ENCODE measurements at regions not wholly inside any gene's neighbourhood (a gene's known extent, or its start where the extent isn't known, plus 50 kb on each side); places are given as distances from the start of the nearest gene placed in this dataset.

DNA sequence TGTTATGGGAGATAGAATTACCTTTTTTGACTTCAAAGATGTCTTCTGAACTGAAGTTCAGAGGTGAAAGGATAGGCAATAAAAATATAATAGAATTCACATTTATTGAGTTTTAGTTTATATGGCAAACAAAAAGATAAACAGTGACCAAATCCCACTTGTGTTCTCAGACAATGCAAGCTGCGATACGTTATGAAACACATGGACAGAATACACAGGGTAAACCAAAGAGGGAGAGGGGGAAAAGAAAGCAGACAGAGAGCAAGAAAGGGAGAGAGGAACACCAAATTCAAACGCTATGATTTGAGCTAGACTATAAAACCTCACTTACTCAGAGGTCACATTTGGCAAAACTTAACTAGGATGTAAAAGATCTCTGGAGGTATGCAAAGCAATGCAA, 238.2 kb upstream of the FLRT2 start:
- no peak for DNase-seq (ENCODE audit: low read depth, low spot score)

DNA sequence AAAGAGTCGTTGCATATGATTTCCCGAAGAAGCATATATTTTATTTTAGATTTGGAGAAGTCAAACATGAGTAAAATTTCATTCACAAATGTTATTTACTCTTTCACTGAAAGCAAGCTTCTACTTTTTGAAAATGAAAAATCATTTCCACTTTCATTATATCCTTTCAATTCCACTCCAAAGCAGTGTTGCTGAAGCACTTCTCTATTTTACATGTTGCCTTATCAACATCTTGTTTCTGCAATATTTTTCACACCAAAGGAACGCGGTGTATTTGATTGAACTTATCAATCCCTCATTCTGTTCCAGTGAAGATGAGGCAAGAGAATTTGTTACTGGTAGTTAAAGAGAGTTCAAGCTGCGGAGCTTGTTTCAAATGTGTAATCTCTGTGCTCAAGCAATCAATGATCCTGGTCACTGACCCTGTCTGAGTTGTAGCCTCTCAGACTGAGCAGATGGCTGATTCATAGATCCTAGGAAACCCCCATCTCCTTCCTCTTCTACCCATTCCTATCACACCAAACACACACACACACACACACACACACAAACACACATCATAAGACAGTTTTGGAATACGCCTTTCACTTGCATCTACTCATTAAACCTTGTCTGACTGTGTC, 236.2 kb upstream of the FLRT2 start:
- no peak for DNase-seq (ENCODE audit: low read depth, low spot score)

DNA sequence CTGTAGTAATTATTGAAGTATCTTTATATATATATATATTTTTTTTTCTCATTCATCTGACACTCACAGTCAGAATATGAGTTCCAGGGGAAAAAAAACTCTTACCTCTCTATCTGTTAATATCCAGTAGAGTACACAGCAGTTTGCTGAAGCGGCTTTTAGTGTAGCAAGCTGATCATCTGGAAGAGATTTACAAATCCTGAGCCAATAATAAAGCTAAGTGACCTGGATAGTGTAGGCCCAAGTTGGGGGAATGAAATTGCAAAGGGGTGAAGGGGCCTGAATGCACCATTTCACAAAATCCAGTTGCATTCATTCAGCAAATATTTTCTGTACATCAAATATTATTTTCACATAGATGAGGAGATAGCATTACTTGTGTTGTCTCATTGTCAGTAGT, 234.6 kb upstream of the FLRT2 start:
- DNase-seq (ENCODE audit: low read depth, low spot score) = no peak

DNA sequence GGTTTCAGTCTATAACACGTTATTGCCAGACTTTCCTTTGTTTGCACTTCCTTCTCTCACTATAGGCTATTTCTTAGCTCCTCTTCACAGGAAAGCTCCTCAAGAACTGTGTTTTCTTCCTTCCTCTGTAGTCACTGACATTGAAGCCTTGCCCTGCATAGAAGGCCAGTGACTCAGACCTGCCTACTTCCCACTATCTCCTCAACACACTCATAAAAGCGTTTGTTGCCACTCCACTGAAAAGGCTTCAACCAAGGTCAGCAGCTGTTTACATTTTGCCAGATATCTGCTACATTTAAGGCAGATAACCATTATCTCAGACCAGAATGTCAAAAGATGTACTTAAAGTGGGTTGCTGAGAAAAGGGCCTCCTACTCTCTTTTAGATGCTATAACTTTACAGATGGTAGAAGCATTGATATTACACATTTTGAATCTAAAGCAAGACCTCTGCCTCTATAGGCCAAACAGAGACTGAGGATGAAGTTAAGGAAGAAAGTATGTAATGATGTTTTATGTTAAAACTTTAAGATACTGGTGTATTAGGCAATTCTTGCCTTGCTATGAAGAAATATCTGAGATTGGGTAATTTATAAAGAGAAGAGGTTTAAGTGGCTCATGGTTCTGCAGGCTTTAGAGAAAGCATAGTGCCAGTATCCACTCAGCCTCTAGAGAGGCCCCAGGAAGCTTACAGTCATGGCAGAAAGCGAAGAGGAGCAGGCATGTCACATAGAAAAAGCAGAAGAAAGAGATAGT, 233.3 kb upstream of the FLRT2 start:
- no peak for DNase-seq (ENCODE audit: low read depth, low spot score)

DNA sequence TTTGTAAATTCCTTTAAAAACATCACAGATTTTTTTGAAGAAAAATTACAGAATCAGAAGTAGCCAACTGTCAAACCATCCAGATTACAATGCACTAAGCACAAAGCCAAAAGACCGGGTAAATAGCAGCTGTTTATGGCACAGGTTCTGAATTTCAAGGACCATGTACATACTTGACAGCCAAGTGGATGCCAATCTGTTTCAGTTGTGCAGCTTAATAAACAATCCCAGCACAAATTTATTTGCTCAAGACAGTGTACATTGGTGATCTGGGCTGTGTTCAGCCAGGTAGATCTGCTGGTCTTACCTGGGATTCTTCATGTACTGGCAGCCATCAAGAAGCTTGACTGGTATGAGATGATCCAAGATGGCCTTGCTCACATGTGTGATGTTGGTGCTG, 229.8 kb upstream of the FLRT2 start:
- DNase-seq (ENCODE audit: low read depth, low spot score) = no peak

DNA sequence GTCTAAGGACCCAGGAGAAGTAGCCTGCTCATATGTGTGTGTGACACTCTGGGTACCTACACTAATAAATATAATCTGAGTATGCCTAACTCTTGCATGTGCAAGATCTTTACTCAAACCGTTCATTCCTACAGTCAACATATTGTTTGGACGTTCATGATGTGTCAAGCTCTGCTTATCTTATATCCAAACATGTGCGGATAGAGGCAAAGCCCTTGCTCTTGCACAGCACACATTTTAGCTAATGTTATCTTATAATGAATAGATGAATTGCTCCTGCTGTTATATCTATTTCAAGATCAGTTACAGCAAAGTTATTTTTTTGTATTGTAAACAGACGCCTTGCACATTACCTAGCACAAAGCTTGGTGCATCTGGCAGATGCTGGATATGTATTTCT, 228.4 kb upstream of the FLRT2 start:
- no peak for DNase-seq (ENCODE audit: low read depth, low spot score)

DNA sequence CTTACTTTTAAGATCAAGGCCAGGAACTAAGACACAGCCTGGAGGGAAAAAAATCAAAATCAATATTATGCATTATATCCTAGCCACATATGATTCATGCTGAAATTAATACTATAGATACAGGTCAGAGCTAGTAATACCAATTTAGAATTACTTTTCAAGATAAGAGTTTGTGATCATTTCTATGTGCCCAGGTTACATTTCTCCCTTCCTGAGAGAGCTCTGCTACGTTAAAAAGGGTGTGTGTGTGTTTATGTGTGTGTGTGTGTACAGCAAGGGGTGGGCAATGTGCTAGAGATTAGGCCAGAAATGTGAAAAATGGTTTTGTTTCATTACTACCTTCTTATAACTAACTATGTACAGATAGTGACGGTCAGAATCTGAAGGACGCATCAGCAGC, 223.9 kb upstream of the FLRT2 start:
- no peak for DNase-seq (ENCODE audit: low read depth, low spot score)

DNA sequence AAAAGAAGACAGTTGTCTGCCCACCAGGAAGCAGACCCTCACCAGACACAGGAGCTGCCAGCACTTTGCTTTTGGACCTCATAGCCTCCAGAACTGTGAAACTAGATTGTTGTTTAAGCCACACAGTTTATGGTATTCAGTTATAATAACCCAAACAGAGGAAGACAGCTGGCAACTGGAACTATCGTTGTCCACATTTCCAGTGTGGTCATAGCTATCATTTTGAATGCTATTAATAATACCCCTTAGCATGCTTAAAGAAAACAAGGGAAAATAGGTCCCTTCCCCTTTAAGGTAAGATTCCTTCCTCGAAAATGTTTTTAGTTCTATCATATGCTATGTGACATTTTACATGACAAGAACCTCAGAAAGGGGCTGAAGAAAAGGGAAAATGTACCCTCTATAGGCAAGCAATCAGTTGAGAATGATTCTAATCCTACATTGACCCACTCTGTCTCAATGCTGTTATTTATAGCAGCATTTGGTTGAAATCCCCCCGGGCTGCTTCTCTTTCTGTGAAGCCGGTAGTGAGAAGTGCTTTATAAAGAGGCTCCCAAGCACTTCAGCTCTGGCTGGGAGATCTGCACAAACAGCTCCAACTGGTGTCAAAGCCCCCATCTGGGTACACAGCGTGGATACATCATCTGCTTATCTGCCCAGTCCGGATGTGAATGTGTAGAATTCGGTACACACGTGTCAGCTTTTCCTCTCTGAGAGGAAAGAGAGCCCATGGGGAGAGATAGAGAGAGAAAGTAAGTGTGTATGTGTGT, 221.2 kb upstream of the FLRT2 start:
- no peak for DNase-seq (ENCODE audit: low read depth, low spot score)

DNA sequence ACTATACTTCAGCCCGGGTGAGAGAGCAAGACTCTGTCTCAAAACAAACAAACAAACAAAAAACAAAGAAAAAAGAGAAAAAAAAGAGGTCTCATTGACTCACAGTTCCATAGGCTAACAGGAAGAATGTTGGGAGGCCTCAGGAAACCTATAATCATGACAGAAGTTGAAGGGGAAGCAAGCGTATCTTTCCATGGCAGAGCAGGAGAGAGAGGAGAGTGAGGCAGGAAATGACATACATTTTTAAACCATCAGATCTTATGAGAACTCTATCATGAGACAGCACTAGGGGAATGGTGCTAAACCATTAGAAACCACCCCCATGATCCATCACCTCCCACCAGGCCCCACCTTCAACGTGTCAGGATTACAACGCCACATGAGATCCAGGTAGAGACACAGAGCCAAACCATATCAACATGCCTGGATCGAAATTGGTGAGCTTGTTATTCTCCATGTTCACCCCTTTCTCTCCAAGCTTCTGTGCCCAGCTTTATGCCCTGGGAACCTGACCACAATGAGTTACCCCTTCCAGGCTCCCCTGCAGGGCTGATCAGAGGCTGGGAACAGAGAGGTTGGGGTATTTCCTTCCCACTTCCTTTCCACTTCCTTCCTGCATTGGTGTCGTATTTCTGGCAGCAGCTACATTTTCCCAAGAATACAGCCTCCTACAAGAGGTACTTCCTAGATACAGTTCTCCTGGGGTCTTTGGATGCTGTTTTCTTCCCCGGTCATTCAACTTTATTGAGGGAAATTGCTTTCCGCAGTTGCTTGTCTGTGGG, 219.3 kb upstream of the FLRT2 start:
- DNase-seq (ENCODE audit: low read depth, low spot score) = no peak

DNA sequence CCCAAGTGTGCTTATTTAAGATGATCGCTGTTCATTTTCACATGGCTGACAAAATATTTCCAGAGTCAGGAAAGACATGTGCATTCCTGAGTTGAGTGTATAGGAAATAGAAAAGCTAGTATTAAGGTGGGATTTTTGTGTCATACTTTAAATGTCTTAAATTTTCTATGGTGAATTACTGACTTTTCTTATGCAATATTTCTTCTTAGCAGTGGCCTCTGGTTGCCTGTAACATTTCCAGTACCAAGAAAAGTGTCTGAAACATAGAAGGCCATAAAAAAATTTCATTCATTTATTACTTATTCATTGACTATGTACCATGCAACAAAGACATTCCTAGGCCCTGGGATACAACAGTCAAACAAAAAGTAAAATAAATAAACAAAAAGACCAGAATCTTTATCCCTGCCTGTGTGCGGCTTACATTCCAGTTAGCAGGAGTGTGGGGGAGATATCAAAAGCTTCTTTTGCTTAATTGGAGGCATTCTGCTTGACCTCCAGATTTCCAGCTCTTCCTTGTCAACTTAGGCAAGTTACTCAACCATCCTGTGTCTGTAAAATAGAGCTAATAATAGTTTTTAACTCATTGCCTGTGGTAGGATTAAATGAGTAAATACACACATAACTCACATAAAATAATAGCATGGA, 216.3 kb upstream of the FLRT2 start:
- DNase-seq (ENCODE audit: low read depth, low spot score) = no peak

DNA sequence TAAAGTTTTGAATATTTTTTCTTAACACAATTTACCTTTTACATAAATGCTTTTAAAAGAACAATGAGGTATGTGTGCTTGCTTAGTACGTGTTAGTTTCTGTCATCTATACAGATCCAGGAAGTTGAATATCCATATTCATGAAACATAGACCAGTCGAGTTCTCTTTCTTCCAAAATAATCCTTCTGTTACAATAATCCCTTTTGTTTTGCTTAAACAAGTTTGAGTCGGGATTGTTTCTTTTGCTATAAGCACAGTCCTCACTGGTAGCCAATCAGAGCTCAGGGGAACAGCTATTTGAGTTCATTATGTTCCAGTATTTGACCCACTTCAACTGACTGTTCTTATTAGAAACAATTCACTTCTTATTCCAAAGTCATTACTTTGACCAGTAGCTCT, 214.7 kb upstream of the FLRT2 start:
- DNase-seq (ENCODE audit: low read depth, low spot score) = no peak

DNA sequence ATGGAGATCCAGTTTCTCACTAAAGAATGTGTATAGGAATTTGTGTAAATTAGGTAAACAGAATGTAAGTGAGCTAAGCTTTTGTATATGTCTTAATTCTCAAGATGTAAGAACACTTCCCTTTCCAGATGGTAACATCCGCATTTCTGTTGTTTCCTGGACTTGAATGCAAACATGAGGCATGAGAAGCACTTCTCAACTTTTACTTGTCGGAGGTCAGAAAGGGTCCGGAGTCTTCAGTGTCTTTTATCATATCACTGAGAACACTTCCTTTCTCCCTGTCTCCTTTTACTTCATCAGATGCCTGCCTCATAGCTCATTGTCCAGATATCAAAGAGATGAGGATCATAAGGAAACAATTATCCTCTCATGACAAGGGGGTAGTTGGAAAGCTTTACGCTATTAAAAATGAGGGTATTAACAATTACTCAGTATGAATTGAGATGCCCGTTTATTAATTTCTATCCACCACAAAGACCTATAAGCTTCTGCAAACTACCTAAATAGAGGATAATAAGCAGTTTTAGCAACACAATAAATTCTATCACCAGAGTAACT, 214.1 kb upstream of the FLRT2 start:
- no peak for DNase-seq (ENCODE audit: low read depth, low spot score)

DNA sequence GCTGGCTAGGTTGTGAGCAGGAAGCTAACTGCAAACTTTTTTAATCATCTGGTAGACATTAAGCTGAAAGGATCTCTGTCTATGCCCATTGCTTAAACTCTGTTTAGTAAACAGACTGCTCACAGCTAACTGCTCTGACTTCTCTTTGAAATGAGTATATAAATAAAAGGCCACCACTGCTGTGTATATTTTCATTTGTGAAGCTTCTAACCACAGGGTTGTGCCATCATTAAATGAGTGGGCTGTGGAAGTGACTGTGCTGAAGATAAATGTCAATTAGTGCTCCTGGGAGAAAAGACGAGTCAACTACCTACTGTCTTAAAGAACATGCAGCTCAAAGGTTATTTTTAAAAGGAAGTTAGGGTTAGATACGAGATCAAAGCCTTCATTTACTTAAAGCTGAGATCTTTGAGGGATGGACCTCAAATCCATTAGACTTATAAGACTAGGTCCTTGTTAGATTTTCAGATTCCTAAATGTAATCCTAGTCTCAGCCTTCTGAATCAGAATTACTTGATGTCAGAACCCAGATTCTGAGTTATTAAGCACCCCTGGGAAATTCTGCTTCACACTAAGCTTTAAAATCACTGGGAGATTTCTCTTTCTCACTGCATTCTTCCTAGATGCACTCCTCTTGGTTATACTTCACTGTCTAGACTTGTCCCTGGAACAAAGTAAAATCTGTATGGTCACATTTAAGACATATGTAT, 213.1 kb upstream of the FLRT2 start:
- no peak for DNase-seq (ENCODE audit: low read depth, low spot score)

DNA sequence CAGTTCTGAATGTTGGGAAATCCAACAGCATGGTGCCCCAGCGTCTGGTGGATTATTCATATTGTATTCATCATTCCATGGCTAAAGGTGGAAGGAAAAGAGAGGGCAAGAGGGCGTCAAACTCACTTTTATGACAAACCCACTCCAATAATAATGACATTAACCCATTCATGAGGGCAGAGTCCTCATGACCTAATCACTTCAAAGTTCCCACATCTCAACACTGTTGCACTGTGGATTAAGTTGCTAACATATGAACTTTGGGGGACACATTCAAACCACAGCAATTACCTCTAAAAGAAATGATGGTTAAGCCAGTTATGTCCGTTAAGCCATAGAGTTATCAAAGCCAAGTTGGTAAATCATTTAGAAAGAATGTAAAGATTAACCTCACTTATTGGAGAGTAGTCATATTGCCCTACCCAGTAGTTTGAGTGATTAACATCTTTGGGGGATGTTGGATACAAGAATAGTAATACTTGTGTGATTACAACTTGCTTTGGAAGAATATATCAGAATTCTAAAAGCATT, 212.4 kb upstream of the FLRT2 start:
- DNase-seq (ENCODE audit: low read depth, low spot score) = no peak

DNA sequence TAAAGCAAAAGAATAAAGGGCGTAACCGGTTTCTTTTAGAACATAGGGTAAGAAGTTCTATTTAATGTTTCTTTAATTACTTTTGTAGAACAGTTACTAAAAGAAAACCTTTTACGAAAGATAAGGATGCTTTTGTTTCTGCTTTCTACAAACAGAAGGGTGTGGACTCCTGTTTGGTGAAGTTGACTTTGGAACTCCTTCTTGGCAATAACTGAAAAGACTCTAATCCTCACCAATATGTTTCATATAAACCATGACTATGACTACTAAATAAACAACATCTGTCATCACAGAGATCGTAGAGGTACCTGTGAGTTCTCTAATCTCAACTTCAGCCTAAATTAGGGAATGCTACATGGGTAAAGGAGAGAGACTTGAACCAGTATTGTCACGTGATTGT, 210.8 kb upstream of the FLRT2 start:
- DNase-seq (ENCODE audit: low read depth, low spot score) = no peak

DNA sequence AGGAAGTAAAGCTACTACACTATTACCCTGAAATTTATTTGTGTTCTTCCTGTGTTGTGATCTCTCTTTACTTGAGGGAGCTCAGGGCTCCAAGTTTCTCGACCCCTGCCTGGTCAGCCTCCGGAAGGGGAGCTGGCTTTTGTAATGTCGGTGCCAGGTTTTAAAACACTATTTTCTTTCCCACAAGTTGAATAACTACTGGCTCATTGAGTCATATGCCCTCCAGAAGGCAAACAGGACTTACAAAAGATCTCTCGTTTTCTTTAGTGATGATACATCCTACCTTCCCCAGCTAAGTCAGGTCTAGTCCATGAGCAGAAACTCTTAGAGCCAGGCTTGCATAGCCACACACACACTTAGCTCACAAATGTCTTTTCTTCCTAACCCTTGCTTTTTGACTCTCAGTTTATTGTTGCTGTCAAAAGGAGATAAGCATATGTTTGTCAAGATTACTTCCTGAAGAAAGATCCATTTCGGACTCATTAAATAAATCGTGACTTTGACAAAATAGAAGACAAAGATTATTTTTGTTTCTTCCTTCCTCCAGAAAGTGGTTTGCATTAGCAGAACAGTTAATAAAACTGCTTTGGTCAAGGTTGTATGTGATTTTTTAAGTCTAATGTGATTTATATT, 209.8 kb upstream of the FLRT2 start:
- DNase-seq (ENCODE audit: low read depth, low spot score) = no peak

DNA sequence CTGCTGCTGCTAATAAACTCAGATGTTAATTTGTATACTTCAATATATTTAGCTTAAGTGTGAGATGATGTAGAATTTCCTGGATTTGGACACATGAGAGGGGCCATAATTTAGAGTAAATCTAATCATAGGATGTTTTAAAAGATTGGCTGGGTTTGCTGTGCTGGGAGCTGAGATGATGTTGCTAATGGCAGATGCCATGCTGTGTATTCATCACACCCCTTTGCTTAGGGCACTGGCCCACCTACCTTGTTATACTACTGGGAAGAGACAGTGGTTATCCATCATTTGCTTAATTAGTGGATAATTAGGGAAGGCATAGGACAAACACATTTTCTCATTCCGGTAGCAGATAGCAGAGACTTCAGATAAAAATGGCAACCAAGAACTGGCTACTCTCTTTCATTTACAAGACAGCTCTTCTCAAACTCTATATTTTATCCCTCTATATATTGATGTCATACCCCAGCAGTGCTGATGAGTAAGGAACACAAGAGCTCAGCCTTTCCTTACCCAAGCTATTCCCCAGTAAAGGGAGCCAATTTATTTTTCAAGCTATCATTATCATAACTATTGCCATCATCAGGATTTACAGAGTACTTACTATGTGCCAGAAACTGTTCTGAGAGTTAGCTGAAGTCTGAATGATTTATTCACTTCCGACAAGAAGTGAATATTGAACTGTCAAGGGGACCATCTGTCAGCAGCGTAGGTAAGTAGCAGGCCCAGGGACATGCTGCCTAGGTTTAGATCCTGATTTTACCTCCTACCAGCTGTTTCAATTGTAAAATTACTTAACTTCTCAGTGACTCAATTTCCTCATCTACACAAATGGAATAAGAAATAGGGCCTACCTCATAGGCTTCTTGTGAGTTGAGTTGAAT, 204.6 kb upstream of the FLRT2 start:
- no peak for DNase-seq (ENCODE audit: low read depth, low spot score)

DNA sequence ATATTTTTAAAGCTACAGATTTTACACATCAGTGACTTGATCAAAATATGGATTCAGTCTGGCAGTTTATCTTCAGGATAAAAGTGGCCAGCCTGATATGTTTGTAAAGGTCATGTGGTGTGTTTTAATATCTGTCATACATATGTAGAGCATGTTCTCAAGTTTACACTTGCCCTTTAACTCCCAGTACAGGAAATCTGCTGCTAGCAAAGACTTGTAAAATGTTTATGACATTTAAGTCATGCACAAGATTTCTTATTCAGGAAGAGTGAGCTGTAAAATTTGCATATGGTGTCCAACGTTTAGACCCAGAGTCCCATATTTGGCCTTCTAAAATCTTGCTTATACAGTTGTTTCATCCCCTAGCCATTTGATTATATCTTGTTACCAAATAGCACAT, 197.5 kb upstream of the FLRT2 start:
- no peak for DNase-seq (ENCODE audit: low read depth, low spot score)

DNA sequence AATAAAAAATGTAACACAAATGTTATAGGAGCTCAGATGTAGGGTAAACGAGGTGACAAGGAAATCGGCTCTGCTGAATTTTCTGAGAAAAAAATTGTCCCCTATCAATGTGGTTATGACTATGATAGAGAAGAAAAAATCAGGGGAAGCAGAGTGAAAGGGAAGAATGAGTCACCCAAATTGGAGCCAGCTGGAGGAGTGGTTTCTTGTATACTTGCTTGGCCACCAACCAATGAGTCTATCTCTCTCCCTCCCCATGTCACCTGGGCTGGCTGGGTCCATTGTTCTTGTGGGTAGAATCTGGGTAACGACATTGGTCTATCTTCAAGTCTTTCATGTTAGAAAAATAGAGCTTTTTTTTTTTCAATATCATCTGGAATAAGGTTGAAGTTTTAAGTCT, 196.6 kb upstream of the FLRT2 start:
- DNase-seq (ENCODE audit: low read depth, low spot score) = no peak

Measured in brain pericyte (primary cell).